HuH-7 (cell line): ENCODE measurements at regions not wholly inside any gene's neighbourhood (a gene's known extent, or its start where the extent isn't known, plus 50 kb on each side); places are given as distances from the start of the nearest gene placed in this dataset.

Source experiments
- DNase-seq: peaks from one replicate; pipeline ENCODE4 v3.0.0; 2011; ENCODE audit warnings: low spot score

- no peak for DNase-seq
These were observed 547.3 kb upstream of the B3GALT2 start for GRCh38 chr1:193733674-193734073.

GRCh38 chr1:193730017-193730416, 543.6 kb upstream of the B3GALT2 start:
- no peak for DNase-seq

GRCh38 chr1:193729429-193729828, 543.0 kb upstream of the B3GALT2 start:
- DNase-seq, result no peak

- DNase-seq, result no peak
These were observed 541.4 kb upstream of the B3GALT2 start for GRCh38 chr1:193727850-193728249.

- no peak for DNase-seq
These were observed 540.3 kb upstream of the B3GALT2 start for GRCh38 chr1:193726722-193727121.

GRCh38 chr1:193712392-193712791, 526.0 kb upstream of the B3GALT2 start:
- no peak for DNase-seq

GRCh38 chr1:193709607-193710006, 523.2 kb upstream of the B3GALT2 start:
- no peak for DNase-seq

GRCh38 chr1:193707271-193708021, 521.0 kb upstream of the B3GALT2 start:
- DNase-seq, result no peak

GRCh38 chr1:193706766-193707165, 520.4 kb upstream of the B3GALT2 start:
- no peak for DNase-seq

- no peak for DNase-seq
These were observed 519.2 kb upstream of the B3GALT2 start for GRCh38 chr1:193705554-193705981.

GRCh38 chr1:193703655-193704054, 517.2 kb upstream of the B3GALT2 start:
- no peak for DNase-seq

- DNase-seq, result no peak
These were observed 516.7 kb upstream of the B3GALT2 start for GRCh38 chr1:193703121-193703520.

- no peak for DNase-seq
These were observed 515.3 kb upstream of the B3GALT2 start for GRCh38 chr1:193701759-193702158.

GRCh38 chr1:193700710-193701355, 514.4 kb upstream of the B3GALT2 start:
- no peak for DNase-seq

- DNase-seq, result no peak
These were observed 512.8 kb upstream of the B3GALT2 start for GRCh38 chr1:193699261-193699660.

GRCh38 chr1:193697776-193698175, 511.4 kb upstream of the B3GALT2 start:
- DNase-seq, result no peak

- DNase-seq, result no peak
These were observed 510.8 kb upstream of the B3GALT2 start for GRCh38 chr1:193697115-193697762.

- no peak for DNase-seq
These were observed 508.3 kb upstream of the B3GALT2 start for GRCh38 chr1:193694741-193695140.

- no peak for DNase-seq
These were observed 499.6 kb upstream of the B3GALT2 start for GRCh38 chr1:193685986-193686385.

- no peak for DNase-seq
These were observed 495.0 kb upstream of the B3GALT2 start for GRCh38 chr1:193681422-193681821.

- DNase-seq, result no peak
These were observed 494.5 kb upstream of the B3GALT2 start for GRCh38 chr1:193680924-193681316.

- no peak for DNase-seq
These were observed 494.0 kb upstream of the B3GALT2 start for GRCh38 chr1:193680247-193680923.

- DNase-seq, result no peak
These were observed 491.5 kb upstream of the B3GALT2 start for GRCh38 chr1:193677874-193678273.
